CD1c-positive myeloid dendritic cell (primary cell): ENCODE measurements at regions not wholly inside any gene's neighbourhood (a gene's known extent, or its start where the extent isn't known, plus 50 kb on each side); places are given as distances from the start of the nearest gene placed in this dataset.

ENCODE experiments used
- DNase-seq: peaks from one replicate; pipeline ENCODE4 v3.0.0-alpha.2; 2016; ENCODE audit errors: extremely low spot score

DNA sequence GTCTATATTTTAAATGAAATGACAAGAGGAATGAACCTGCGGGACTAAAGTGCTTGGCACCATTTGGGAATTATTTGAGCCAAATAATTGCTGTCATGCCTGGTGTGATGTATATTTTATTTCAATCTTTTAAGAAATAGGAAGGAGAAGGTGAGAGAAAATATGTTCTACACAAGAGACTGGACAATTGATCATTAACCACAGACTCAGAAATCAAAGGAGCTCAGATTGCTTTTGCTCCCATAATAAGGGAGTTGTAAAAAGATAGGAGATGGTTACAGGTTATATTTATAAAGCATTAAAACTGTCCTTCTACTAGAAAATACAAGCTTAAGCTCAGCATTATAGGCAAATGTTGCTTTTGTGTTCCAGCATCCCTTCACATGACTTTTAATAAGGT lies 515.2 kb upstream of the SULF2 start:
- DNase-seq: no peak

DNA sequence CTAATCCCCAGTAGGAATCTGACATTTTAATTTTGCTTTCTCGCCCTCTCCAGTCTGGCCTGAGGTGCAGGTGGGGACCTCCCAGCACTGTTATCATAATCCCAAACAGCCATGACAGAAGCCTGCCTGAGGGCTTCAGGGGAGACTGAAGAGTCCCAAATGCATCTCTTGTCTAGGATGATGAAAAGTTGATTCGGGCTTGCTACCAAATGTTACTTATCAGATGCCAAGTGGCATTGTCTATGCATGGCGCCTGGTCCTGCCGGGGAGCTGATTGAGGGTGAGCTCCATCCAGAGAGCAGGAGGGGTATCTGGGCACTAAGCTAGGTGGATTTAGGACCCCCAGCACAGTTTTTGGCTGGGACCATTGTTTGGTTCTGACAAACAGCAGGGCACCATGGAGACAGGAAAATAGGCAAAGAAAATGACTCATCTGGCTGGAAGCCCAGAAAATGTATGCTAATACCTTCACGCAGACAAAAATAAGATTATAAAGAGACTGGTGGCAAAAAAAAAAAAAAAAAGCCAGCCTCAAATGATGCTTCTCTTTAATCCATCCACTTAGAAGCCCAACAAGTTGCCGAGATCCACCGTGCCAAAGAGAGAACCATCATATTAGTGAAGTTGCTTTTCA lies 513.7 kb upstream of the SULF2 start:
- DNase-seq: no peak

GRCh38 chr20:48298433-48298832 lies 513.2 kb upstream of the SULF2 start:
- no peak for DNase-seq

GRCh38 chr20:48295966-48296421 lies 510.7 kb upstream of the SULF2 start:
- no peak for DNase-seq

- DNase-seq: no peak
These were observed 510.2 kb upstream of the SULF2 start for GRCh38 chr20:48295445-48295903.

- no peak for DNase-seq
These were observed 509.7 kb upstream of the SULF2 start for GRCh38 chr20:48294942-48295341.

DNA sequence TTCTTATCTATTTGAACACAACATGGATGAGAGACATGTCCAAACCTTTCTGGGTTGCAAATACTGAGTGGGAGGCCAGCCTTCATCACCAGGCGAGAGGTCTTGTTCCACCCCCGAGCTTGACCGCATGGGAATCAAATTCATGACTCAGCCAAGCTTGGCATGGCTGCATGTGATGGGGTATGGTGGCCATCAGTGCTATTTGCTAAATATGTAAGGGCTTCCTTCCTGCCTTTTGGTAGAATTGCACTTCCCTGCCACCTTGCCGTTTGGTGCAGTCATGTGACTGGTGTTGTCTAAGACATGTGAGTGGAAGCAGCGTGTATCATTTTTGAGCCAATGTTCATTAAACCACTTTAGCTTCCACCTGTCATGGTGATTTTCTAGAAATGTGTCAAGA lies 508.9 kb upstream of the SULF2 start:
- no peak for DNase-seq

DNA sequence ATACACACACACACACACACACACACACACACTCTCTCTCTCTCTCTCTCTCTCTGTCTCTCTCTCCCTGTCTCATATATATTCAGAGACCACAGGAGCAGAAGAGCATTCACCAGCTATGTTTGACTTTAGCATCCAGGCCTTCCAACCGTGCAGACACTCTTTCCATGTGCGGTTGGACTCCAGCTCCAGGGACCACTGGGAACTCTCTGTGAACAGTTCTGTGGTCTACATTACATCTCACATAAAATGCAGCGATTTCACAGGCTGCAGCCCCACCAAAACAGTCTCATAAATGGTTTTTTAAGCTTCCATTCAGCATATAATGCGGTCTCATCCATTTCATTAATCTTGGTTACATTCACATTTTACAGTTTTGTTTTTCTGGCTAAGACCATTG lies 508.4 kb upstream of the SULF2 start:
- DNase-seq: no peak

- DNase-seq: no peak
These were observed 507.5 kb upstream of the SULF2 start for GRCh38 chr20:48292806-48293205.

- DNase-seq: no peak
These were observed 506.6 kb upstream of the SULF2 start for GRCh38 chr20:48291896-48292295.

GRCh38 chr20:48288930-48289507 lies 503.7 kb upstream of the SULF2 start:
- DNase-seq: no peak

GRCh38 chr20:48287552-48288170 lies 502.4 kb upstream of the SULF2 start:
- no peak for DNase-seq

DNA sequence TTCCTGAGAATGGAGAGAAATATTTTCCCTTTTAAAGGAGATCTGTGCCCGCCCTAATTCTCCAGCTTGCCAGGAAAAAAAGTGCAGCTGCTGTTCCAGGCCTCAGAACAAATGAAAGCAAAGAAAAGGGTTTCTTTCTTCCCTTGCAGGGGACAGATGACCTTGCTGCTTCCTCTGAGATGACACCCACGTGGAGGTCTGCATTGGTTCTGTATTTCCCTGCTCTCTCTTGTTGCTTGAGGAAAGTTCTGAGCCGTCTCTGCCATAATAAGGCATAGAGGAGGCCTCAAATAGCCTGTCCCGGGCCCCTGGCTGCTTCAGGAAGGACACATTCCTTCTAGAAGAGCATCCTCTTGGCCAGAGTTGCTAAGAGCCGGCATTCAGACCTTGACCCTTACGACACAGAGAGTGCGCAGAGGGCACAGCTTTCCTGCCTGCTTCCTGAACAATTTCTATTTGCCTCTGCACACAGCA lies 501.8 kb upstream of the SULF2 start:
- no peak for DNase-seq

DNA sequence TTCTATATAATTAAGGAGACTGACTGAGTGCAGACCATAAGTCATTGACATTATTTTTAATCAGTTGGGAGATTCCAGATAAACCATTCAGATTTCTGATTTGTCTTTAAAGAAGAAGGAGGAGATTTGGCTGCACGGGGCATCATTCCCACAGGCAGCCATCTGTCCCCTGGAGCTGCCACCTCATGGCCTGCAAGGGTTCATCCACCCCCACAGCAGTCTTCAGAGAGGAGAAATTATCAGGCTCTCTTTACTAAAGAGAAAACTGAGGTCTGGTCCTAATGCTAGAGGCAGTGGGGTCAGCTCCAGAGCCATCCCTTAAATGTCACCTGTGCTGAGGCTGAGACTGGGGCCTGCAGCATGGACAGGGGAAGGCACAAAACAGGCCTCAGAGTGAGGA lies 501.3 kb upstream of the SULF2 start:
- no peak for DNase-seq

DNA sequence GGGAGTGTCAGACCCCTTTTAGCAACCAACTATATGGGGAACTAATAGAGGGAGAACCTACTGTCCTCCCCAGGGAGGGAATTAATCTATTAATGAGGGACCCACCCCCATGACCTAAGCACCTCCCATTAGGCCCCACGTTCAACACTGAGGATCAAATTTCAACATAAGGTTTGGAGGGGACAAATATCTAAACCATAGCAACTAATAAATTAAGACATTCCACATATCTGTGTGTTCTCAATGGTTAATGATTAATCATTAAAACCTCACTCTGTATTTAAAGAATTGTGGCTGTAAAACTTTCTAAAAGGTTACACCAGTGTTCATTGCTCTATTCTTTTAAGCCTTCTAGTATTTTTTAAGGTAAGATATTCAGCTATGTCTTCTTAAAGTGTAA lies 500.4 kb upstream of the SULF2 start:
- no peak for DNase-seq

DNA sequence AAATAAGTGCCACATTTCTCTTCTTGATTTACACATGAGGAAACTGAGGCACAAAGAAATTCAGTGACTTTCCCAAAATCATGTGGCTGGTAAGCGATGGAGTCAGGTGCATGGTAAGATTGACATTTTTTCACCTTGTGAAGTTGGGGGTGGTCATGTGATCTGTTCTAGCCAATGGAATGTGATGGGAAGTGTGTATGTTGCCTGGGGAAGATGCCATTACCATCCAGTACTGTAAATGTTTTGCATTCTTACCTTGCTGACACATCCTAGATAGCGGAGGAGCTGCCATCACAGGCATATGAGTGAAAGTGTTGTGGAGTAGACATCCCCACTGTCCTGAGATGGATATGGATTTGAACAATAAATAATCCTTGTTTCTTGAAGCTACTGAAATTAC lies 499.6 kb upstream of the SULF2 start:
- DNase-seq: no peak

DNA sequence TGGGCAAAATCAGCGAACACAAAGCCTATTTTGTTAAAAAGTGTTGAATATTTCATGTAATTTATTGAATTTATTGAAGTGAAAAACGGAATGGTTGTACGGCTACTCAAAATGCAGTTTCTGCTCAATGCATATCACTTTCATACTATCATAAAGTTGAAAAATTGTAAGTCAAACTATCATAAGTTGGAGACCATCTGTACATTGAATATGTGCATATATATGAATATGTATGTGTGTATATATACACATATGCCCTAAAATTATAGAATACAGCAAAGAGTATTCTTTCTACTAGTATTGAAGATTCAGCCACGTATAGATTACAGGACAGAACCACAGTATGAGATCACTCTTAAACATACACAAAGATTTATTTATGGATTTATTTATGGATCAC lies 499.0 kb upstream of the SULF2 start:
- DNase-seq: no peak

DNA sequence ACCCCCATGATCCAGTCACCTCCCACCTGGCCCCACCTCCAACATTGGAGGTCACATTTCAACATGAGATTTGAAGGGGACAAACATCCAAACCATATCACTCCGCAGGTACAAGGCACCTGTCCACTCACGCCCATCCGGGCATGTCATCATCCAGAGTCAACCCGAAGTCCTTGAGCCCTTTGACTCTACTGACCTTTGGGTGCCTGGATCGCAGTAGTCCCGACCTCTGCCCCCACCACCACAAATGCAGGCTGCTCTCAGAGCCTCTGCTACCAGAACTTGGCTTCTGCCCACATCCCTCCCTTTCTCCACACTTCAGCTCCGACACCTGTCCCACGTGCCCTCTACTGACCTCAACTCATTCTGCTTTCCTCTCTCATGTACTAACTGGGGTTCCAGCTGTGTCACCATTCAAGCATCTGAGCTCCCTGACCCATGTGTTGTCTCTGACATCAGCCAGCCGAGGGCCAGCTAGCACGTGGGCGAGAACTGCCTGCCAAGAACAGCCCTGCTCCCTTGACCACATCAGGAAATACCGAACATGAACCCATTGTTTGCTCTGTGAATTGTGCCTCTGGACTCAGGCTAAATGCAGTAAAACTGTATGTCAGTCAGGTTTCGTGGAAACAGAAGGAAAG lies 498.3 kb upstream of the SULF2 start:
- DNase-seq: no peak

GRCh38 chr20:48282591-48283228 lies 497.4 kb upstream of the SULF2 start:
- no peak for DNase-seq

- no peak for DNase-seq
These were observed 496.2 kb upstream of the SULF2 start for GRCh38 chr20:48281501-48281900.

DNA sequence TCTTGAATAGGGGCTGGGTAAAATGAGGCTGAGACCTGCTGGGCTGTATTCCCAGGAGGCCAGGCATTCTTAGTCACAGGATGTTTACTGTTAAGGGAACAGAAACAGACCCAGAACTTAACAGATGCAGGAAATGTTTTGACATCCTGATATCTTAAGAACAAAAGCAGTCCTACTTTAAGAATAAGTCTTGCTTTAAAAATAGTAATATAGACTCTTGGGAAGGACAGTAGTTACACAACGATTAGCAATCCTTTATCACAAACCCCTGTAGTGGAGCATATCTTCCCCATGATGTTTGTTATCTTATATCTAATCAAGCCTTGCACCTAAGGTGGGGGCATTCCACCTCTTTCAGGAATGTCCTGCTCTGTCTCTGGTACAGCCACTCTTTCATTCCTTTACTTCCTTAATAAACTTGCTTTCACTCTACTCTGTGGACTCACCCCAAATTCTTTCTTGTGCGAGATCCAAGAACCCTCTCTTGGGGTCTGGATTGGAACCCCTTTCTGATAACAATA lies 493.7 kb upstream of the SULF2 start:
- DNase-seq: no peak

DNA sequence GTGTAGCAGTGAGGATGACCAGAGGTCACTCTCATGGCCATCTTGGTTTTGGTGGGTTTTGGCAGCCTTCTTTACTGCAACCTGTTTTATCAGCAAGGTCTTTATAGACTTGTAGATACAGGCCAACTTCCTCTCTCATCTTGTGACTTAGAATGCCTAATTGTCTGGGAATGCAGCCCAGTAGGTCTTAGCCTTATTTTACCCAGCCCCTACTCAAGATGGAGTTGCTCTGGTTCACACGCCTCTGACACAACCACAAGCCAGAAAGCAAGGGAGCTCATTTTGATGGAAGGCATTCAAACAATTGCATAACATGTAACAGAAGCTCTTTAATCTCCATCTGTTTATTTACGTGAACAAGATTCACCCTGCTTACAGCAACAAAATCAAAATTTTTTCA lies 492.0 kb upstream of the SULF2 start:
- no peak for DNase-seq
